ENCODE measurements at regions not wholly inside any gene's neighbourhood (a gene's known extent, or its start where the extent isn't known, plus 50 kb on each side); places are given as distances from the start of the nearest gene placed in this dataset.

DNA sequence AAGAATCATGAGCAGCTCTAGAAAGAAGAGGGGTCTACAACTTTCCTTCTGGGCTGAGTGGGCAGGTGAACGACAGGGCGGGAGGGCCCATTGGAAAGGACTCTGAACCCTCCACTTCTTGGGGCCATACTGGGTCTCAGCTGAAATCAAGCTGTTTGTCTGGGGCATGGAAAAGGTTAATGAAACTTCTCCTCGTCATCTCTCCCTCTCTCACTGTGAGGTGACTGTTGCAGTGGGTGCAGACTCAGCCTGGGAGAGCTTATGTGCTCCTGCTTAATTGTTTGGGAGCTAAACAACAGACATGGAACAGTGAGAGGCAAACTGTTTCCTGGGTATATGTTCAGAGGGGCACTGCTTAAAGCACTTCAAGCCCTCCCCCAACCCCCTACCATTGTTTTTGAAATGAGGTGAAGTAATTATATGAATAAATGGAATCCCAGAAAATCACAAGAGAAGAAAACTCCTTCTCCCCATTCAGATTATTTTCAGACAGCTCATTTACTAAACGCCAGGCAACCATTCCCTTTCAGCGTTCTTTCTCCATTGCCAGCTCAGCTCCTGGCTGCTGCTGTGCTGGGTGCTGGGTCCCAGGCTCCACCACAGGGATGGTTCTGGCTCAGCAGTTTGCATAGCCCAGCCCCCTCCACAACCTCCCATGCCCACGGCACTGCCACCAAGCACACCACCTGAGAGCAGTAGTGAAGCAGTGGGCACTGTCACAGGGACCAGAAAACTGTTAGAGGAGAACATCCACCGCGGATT is 444.9 kb upstream of the TBL1XR1 start:
- no peaks in the 10 kb centered on the region for H3K27me3 ChIP-seq
- no peaks in the 10 kb centered on the region for H3K36me3 ChIP-seq
- H3K4me1 ChIP-seq: peaks cover 0 to 5% (median 3%) of the 10 kb centered on the region in 4 donors
- peak overlapping the region; percentile 37 to 41 for H3K27ac ChIP-seq
- H3K4me3 ChIP-seq: no peak overlapping the region
- intact Hi-C loops (cut with DNase I; ENCODE audit: low total_unique reads): no loop called here
- TF ChIP-seq, protein P1, sequence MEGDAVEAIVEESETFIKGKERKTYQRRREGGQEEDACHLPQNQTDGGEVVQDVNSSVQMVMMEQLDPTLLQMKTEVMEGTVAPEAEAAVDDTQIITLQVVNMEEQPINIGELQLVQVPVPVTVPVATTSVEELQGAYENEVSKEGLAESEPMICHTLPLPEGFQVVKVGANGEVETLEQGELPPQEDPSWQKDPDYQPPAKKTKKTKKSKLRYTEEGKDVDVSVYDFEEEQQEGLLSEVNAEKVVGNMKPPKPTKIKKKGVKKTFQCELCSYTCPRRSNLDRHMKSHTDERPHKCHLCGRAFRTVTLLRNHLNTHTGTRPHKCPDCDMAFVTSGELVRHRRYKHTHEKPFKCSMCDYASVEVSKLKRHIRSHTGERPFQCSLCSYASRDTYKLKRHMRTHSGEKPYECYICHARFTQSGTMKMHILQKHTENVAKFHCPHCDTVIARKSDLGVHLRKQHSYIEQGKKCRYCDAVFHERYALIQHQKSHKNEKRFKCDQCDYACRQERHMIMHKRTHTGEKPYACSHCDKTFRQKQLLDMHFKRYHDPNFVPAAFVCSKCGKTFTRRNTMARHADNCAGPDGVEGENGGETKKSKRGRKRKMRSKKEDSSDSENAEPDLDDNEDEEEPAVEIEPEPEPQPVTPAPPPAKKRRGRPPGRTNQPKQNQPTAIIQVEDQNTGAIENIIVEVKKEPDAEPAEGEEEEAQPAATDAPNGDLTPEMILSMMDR (IDR thresholded peaks at IDR 0.05): no peak
- no peaks in the 10 kb centered on the region for H3K9me3 ChIP-seq
- DNase-seq: no peak

DNA sequence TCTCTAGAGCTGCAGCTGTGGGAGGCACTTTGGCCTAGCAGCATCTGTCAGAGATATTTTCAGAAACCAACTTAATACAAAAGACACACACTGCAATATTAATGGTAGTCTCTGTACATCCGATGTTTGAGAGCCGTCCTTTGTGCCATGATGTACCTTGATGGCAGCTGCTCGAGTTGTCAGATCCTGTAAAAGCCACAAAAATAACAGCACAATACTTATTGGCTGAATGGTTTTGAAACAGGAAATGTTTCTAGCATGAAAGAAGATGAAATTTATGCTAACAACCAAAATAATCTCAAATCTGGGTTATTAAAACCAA is 445.5 kb upstream of the TBL1XR1 start:
- intact Hi-C loops (cut with DNase I; ENCODE audit: low total_unique reads): no loop called here
- no peaks in the 10 kb centered on the region for H3K9me3 ChIP-seq
- H3K4me3 ChIP-seq: no peak overlapping the region
- peaks cover 0 to 5% (median 3%) of the 10 kb centered on the region in 4 donors for H3K4me1 ChIP-seq
- H3K27me3 ChIP-seq: no peaks in the 10 kb centered on the region
- H3K27ac ChIP-seq: peak overlapping the region; percentile 37 to 41
- TF ChIP-seq, protein P1 (IDR thresholded peaks at IDR 0.05): no peak
- no peak for DNase-seq
- no peaks in the 10 kb centered on the region for H3K36me3 ChIP-seq

DNA sequence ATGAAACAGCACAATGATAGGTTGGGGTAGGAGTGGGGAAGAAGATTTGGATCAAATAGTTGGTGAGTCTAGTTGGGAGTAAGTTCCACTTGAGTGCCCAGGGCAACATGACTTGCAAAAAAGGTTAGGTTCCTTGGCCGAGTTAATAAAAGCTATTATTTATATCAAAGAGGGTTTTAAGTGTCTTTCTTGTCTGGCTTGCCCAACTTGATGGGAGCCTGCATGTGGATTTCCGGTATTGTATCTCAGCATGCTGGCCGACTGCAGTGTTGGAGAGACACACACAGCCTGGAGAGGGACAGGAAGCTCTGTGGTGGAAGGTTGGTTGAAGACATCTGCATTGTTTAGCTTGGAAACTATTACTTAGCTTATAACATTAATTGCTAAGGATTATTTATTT is 449.5 kb upstream of the TBL1XR1 start:
- Histone ChIP-seq H3K4me1 (peaks cover 0 to 5% (median 3%) of the 10 kb centered on the region in 4 donors), H3K36me3 (no peaks in the 10 kb centered on the region), H3K27ac (no peak overlapping the region), H3K4me3 (no peak overlapping the region), H3K27me3 (no peaks in the 10 kb centered on the region), H3K9me3 (no peaks in the 10 kb centered on the region)
- TF ChIP-seq, protein P1 (IDR thresholded peaks at IDR 0.05): no peak
- no peak for DNase-seq
- intact Hi-C loops (cut with DNase I; ENCODE audit: low total_unique reads): no loop called here

DNA sequence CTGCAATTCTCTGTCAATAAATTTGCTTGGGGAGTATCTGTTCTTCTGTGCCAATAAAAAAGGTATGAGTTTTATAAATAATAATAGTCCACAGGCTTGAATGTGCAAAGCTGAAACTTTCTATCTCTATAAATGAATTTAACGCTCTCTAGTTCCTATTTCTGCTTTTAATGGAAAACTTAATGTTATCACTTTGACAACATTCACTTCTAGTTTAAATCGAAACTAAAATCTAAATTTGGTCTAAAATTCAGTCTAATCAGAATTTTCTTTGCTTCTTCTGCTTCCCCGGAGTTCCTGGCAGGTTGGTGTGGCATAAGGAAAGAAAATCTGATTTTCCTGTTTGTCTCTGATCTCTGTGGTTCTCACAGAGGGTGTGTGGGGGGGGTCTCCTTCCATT is 450.1 kb upstream of the TBL1XR1 start:
- Histone ChIP-seq H3K27ac (no peak overlapping the region), H3K9me3 (no peaks in the 10 kb centered on the region), H3K27me3 (no peaks in the 10 kb centered on the region), H3K4me3 (no peak overlapping the region), H3K36me3 (no peaks in the 10 kb centered on the region), H3K4me1 (peaks cover 0 to 7% (median 5%) of the 10 kb centered on the region in 4 donors)
- TF ChIP-seq, protein P1 (IDR thresholded peaks at IDR 0.05): no peak
- intact Hi-C loops (cut with DNase I; ENCODE audit: low total_unique reads): no loop called here
- no peak for DNase-seq

DNA sequence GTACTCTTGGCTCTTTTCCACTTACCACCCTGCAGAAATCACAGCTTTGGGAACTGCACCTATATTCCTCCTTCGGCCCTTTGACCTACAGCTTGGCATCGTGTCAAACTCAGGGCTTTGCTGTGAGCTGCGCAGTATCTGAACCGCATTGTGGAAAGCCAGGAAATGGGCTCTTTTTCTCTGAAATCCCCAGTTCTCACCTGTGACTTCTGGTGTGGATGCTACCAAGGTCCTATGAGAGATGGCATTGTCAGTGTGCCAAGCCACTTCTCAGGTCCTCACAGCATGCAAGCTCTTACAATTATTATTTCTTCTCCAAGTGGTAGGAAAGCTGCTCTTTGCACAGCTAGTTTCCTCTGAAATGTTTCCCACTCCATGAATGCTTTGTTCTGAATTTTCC is 450.6 kb upstream of the TBL1XR1 start:
- no peaks in the 10 kb centered on the region for H3K27me3 ChIP-seq
- H3K9me3 ChIP-seq: no peaks in the 10 kb centered on the region
- intact Hi-C loops (cut with DNase I; ENCODE audit: low total_unique reads): no loop called here
- peaks cover 0 to 10% (median 5%) of the 10 kb centered on the region in 4 donors for H3K4me1 ChIP-seq
- DNase-seq: no peak
- TF ChIP-seq, protein P1 (IDR thresholded peaks at IDR 0.05): no peak
- no peaks in the 10 kb centered on the region for H3K36me3 ChIP-seq
- no peak overlapping the region for H3K27ac ChIP-seq
- no peak overlapping the region for H3K4me3 ChIP-seq
